ENCODE measurements at regions not wholly inside any gene's neighbourhood (a gene's known extent, or its start where the extent isn't known, plus 50 kb on each side); places are given as distances from the start of the nearest gene placed in this dataset.

DNA sequence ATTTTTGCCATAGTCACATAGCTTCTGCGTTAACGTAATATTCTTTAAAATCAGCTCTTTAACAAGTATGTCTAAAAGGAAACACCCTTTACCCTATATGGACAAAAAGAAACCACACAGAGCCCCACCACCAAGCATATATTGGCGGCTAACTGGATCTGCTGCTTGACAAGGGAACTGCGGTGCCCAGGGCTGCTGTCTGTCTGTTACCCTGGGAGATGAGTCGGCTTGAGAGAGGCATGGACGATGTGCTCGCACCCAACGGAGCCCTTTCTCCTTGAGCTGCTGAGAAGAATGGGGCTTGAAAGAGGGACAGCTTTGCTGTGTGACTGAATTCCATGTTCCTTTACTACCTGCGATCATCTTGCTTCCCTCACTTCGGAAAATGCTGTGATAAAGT is 158.6 kb upstream of the SHB start:
- H3K14ac ChIP-seq (ENCODE audit: insufficient read length): no peak overlapping the region
- peaks cover 0 to 10% (median 0%) of the 10 kb centered on the region in 4 experiments; a peak in 4 of 7 replicates for H3K27me3 ChIP-seq (replicated peaks in 1 of 4; ENCODE audit: control insufficient read depth in 3 of 4, extremely low read depth in 1 of 4, insufficient read depth in 3 of 4, low read length in 3 of 4)
- ChIA-PET POLR2A (ENCODE audit: partially characterized antibody) (interaction anchor here (0.6 to 1.4 kb wide), 4 partner anchors 9 to 45 kb away, joined by 3 to 4 read pairs (median 4); no protein-coding TSS in a partner anchor), CTCF (ENCODE audit: partially characterized antibody) (interaction anchor here (1.0 to 1.9 kb wide), 10 partner anchors 10 to 139 kb away, joined by 3 to 9 read pairs (median 4); no protein-coding TSS in a partner anchor)
- no peaks in the 10 kb centered on the region for H4K20me1 ChIP-seq (replicated peaks in 1 of 2; ENCODE audit: control insufficient read depth in 1 of 2, insufficient read depth in 2 of 2, low read length in 2 of 2)
- no peaks in the 10 kb centered on the region for H3K9me3 ChIP-seq (ENCODE audit: insufficient read depth in 2 of 2, low read depth in 1 of 2, low read length in 1 of 2)
- no peak overlapping the region for H2AFZ ChIP-seq (ENCODE audit: low read length)
- peaks cover 2% of the 10 kb centered on the region; the same call in 1 of the 2 replicates for H3K23me2 ChIP-seq (ENCODE audit: low read depth, low read length)
- H2AK5ac ChIP-seq (ENCODE audit: low read depth, low read length): no peak overlapping the region
- H2BK20ac ChIP-seq (ENCODE audit: low read length): no peak overlapping the region
- WGBS, 2 experiments (ENCODE audit: extremely low coverage in 1 of 2, insufficient coverage in 1 of 2, insufficient read length in 1 of 2, insufficient replicate concordance in 2 of 2, low coverage in 1 of 2, low lambda C conversion rate in 2 of 2, missing lambda C conversion rate in 1 of 2): 57% methylated on average over 10 of the region's 10 CpGs; no CpG with 5 or more reads in 1 of the 2 experiments
- H4K91ac ChIP-seq (replicated peaks; ENCODE audit: insufficient read length, low read length): no peak overlapping the region
- no peaks in the 10 kb centered on the region for H3K36me3 ChIP-seq (ENCODE audit: control insufficient read depth in 2 of 4, insufficient read depth in 4 of 4, low read length in 3 of 4)
- H3K23ac ChIP-seq (ENCODE audit: insufficient read length): no peak overlapping the region
- H2BK5ac ChIP-seq (ENCODE audit: low read depth, low read length): no peak overlapping the region
- peaks cover 0 to 23% (median 5%) of the 10 kb centered on the region in 4 experiments; a peak in 4 of 7 replicates for H3K4me1 ChIP-seq (replicated peaks in 1 of 4; ENCODE audit: control insufficient read depth in 3 of 4, insufficient read depth in 4 of 4, low read length in 3 of 4)
- no peak overlapping the region for H3K56ac ChIP-seq (replicated peaks; ENCODE audit: insufficient read length, low read depth, low read length)
- TF ChIP-seq RBBP5 (IDR thresholded peaks at IDR 0.05; ENCODE audit: borderline replicate concordance, low read depth, low read length): no peak
- TF ChIP-seq, protein P1, sequence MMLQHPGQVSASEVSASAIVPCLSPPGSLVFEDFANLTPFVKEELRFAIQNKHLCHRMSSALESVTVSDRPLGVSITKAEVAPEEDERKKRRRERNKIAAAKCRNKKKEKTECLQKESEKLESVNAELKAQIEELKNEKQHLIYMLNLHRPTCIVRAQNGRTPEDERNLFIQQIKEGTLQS (IDR thresholded peaks at IDR 0.05; ENCODE audit: insufficient read depth, low read depth, low read length): no peak
- TF ChIP-seq KDM4A (IDR thresholded peaks at IDR 0.05; ENCODE audit: low read depth, low read length, severe bottlenecking): no peak
- TF ChIP-seq, protein P2, sequence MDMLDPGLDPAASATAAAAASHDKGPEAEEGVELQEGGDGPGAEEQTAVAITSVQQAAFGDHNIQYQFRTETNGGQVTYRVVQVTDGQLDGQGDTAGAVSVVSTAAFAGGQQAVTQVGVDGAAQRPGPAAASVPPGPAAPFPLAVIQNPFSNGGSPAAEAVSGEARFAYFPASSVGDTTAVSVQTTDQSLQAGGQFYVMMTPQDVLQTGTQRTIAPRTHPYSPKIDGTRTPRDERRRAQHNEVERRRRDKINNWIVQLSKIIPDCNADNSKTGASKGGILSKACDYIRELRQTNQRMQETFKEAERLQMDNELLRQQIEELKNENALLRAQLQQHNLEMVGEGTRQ (IDR thresholded peaks at IDR 0.05; ENCODE audit: low read length): no peak
- TF ChIP-seq TBP (IDR thresholded peaks at IDR 0.05; ENCODE audit: low read depth, low read length): no peak
- H3K79me1 ChIP-seq (ENCODE audit: low read depth, low read length): no peaks in the 10 kb centered on the region
- no peak overlapping the region for H4K5ac ChIP-seq (ENCODE audit: insufficient read length, low read depth, low read length)
- H3K4me2 ChIP-seq (ENCODE audit: insufficient read depth in 1 of 2, low read depth in 2 of 2, low read length in 2 of 2): peak overlapping the region; percentile 18 to 52; a peak in 2 of 4 replicates
- no peaks in the 10 kb centered on the region for H3K79me2 ChIP-seq (ENCODE audit: control insufficient read depth in 1 of 2, insufficient read depth in 2 of 2, low read length in 2 of 2)
- no peak overlapping the region for H2BK15ac ChIP-seq (ENCODE audit: low read length)
- H3K4ac ChIP-seq (replicated peaks; ENCODE audit: insufficient read length, low read depth, low read length): no peak overlapping the region
- no peak overlapping the region for H3K27ac ChIP-seq (ENCODE audit: low read depth, low read length)
- FAIRE-seq (no peak), DNase-seq (ENCODE audit: low read depth in 1 of 2, low spot score in 2 of 2) (no peak)
- H2BK120ac ChIP-seq (replicated peaks; ENCODE audit: low read depth, low read length): no peak overlapping the region
- no peak overlapping the region for H4K8ac ChIP-seq (ENCODE audit: extremely low read depth, insufficient read depth, low read length)
- no peak overlapping the region for H3K9ac ChIP-seq (replicated peaks in 1 of 4; ENCODE audit: extremely low read depth in 1 of 4, low read depth in 3 of 4, low read length in 3 of 4)
- no peak overlapping the region for H2BK12ac ChIP-seq (ENCODE audit: low read depth, low read length)
- peak overlapping the region in 1 of 4 experiments; percentile 45; a peak in 3 of 8 replicates for H3K4me3 ChIP-seq (ENCODE audit: extremely low read depth in 1 of 4, insufficient read depth in 2 of 4, low read depth in 3 of 4, low read length in 4 of 4)
- H3K18ac ChIP-seq (ENCODE audit: extremely low read depth, low read length): no peak overlapping the region

Measured in H1 (cell line).